Loucy (cell line): ENCODE measurements at regions not wholly inside any gene's neighbourhood (a gene's known extent, or its start where the extent isn't known, plus 50 kb on each side); places are given as distances from the start of the nearest gene placed in this dataset.

Source experiments
- CTCF ChIP-seq: fragments of 200-600 bp; sonication (generic); conservative IDR thresholded peaks from 2 replicates; pipeline ENCODE4 v1.5.1; 2014; ENCODE audit warnings: mild to moderate bottlenecking, antibody characterized with exemption, low read length
- EZH2phosphoT487 ChIP-seq: fragments of 200-600 bp; IDR thresholded peaks from 2 replicates; pipeline ENCODE4 v1.6.1; 2018; ENCODE audit warnings: antibody characterized with exemption, mild to moderate bottlenecking, moderate library complexity, borderline replicate concordance

- no peak for TF ChIP-seq CTCF
- no peak for TF ChIP-seq EZH2phosphoT487
These were observed 166.0 kb downstream of the TRMT11 start for GRCh38 chr6:126152372-126152745.
